Suprapubic skin (tissue), 3 donors: ENCODE measurements at regions not wholly inside any gene's neighbourhood (a gene's known extent, or its start where the extent isn't known, plus 50 kb on each side); places are given as distances from the start of the nearest gene placed in this dataset.

Experiments used
- CTCF ChIP-seq, 2 donors: fragments of 200-600 bp in 1 of 2; fragments of 450-650 bp in 1 of 2; sonication (generic) in 1 of 2; IDR thresholded peaks; one replicate each; pipeline ENCODE4 v1.5.1; 2016 to 2019; ENCODE audit warnings: antibody characterized with exemption in 2 of 2, mild to moderate bottlenecking in 1 of 2, moderate library complexity in 1 of 2
- POLR2A ChIP-seq, 2 donors: fragments of 450-650 bp; IDR thresholded peaks; one replicate each; pipeline ENCODE4 v1.6.1; 2017; ENCODE audit warnings: antibody characterized with exemption in 2 of 2, mild to moderate bottlenecking in 2 of 2, moderate library complexity in 2 of 2

DNA sequence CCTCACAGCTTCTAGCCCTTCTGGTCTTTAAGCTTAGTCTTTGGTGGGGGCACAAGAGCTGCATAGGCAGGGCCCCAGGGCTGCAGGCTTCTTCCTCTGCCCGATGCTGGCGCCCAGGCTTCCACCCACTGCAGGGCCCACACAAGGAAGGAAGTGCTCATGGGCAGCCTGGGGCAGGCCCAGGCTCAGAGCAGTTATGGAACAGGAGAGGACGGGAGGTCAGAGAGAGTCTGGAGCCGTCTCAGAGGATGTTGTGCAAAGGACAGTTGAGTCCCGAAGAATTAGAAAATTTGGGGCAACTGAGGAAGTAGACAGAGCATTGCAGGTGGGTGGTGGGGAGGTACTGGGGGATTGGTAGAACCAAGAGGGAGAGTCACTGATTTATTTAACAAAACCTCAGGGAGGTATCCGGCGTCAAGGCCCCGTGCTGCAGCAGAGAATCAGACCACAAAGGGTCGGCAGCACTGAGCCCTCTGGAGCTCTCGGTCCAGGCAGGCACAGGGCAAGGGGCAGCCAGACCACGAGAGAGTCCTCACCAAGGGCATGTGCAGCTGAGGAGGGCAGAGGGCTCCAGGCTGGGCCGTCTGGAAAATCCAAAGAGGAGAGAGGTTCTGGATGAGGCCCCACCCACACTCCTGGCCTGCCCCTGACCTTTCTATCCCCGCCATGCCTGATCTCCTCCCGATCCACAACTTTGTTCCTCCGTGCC, 110.8 kb upstream of the GLI2 start:
- no peak for TF ChIP-seq CTCF (IDR thresholded peaks at IDR 0.05)
- no peak for TF ChIP-seq POLR2A (IDR thresholded peaks at IDR 0.05)
